GM21528 (cell line): ENCODE measurements at regions not wholly inside any gene's neighbourhood (a gene's known extent, or its start where the extent isn't known, plus 50 kb on each side); places are given as distances from the start of the nearest gene placed in this dataset.
"Not testable (repeated sequence)": the region's sequence is repeated elsewhere in the genome, so short reads cannot be mapped to it uniquely, and the experiment has no call there.

Experiments used
- ATAC-seq: cut with Tn5 transposase; IDR thresholded peaks from one replicate; pipeline ENCODE4 v1.9.1; 2021; ENCODE audit warnings: mild to moderate bottlenecking, moderate library complexity; ENCODE audit not compliant: unreplicated experiment, low FRiP score

GRCh38 chr16:9141813-9142212 is 50.4 kb downstream of the HAPSTR1 start:
- ATAC-seq, result no peak

DNA sequence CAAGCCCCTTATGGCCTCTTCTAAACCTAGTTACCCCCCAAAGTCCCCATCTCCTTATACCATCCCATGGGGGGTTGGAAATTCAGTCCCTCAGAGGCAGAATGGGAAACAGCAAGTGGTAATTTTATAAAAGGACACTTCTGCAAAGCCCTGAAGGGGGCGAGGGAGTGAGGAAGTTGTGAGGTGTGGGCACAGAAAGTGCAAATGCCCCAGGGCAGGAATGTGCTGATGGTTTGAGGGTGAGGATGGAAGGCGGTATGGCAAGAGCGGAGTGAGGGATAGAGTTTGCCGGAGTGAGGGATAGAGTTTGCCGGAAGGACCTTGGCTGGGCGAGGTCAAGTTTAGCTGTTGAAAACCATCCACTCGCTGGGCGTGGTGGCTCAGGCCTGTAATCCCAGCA is 52.7 kb downstream of the HAPSTR1 start:
- no peak for ATAC-seq

DNA sequence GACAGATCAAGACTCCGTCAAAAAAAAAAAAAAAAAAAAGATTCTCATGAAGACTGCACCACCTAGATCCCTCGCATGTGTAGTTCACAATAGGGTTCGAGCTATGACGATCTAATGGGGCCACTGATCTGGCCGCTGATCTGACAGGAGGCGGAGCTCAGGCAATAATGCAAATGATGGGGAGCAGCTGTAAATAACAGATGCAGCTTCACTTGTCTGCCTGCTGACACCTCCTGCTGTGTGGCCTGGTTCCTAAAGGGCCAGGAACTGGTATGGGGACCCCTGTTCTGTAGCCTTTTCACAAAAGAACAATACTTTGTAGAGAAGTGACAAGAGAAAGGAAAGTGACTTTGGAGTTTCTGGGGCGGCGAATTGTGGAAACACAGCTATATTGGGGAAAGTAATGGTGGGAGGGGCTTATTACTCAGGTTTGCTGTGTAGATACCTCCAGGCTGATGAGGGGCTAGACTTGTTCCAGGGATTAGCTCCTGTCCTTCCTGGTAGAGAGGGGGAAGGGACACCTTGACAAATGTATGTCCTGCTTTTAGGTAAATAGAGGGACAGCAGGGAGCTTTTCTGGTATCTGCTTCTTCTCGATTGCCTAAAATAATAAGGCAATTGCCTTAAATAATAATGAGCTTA is 57.1 kb downstream of the HAPSTR1 start:
- ATAC-seq, result no peak

GRCh38 chr16:9151074-9151473 is 59.6 kb downstream of the HAPSTR1 start:
- ATAC-seq, result no peak

DNA sequence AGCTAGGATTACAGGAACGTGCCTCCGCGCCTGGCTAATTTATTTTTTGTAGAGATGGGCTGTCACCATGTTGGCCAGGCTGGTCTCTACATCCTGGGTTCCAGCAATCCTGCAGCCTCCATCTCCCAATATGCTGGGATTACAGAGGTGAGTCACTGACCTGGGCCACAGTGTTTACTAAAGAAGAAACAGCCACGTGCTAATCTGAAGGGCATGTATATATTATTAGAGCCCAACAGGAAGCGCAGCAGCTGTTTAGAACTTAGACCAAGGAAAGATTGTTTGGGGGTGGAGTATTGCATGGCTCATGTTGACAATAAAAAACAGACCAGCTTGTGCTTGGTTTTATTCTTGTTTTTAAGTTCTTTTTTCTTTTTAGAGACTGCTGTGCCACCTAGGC is 60.2 kb downstream of the HAPSTR1 start:
- ATAC-seq, result no peak

DNA sequence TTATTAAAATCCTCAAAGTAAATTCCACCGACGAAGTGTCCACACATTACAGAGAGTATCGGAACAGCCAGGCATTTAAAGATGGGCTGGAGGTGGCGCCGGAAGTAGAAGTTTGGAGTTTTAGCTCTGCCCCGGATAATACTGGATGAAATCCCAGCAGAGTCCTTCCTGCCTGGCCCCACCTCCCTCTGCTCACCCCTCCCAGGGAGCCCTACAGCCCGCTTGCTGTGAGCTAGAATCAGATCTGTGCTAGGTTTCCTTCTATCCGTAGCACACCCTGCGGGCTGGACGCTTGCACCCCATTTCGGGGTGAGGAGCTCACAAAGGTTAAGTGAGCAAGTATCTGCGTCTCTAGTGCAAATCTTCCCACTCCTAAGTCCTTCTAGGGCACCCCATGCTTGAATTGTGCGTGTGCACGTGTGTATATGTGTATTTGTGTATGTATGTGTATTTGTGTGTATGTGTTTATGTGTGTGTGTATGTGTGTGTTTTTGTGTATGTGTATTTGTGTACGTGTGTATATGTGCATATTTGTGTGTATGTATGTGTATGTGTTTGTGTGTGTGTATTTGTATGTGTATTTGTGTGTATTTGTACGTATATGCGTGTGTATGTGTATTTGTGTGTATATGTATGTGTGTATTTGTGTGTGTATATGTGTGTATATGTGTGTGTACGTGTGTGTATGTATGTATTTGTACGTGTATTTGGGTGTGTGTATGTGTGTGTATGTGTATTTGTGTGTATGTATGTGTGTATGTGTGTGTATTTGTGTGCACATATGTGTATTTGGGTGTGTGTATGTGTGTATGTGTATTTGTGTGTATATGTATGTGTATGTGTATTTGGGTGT is 61.4 kb downstream of the HAPSTR1 start:
- ATAC-seq, result no peak

- no peak for ATAC-seq
Observed at GRCh38 chr16:9153502-9153864, 62.0 kb downstream of the HAPSTR1 start.

DNA sequence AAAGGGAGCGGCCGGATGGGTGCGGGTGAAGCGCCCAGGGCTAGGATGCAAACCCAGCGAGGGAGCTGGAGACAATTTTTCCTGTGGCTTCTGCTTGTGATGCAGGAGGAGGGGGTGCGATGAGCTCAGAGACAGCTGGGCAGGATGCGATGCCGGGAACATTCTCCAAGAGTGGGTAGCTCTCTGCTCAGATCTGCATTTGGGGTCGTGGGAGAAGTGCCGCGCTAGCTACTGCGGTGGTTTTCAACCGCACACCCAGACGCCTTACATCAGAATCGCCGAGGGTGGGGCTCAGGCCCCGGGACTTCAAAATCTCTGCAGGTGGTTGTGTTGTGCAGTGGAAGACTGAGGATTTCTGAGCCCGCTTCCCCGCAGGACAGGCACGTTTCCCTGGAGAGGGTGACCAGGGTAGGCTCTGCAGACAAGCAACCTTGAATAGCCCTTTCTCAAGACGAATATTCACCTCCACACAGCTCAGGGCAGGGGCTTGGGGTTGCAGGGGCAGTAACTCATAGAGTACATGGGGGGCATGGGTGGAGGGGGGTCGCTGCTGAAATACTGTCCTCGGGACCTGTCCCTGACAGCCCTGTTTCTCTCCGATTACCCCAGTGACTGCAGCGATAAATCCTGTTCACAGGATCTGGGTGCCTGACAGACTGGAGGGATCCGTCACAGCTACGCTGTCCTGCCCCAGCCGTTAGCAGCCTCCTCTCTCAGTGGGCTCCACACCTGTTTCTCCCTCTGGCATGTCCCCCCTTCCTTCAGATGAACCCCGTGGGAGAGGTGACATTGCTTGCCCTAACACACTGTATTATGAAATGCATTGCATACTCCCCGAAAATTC is 63.3 kb downstream of the HAPSTR1 start:
- ATAC-seq, result no peak

DNA sequence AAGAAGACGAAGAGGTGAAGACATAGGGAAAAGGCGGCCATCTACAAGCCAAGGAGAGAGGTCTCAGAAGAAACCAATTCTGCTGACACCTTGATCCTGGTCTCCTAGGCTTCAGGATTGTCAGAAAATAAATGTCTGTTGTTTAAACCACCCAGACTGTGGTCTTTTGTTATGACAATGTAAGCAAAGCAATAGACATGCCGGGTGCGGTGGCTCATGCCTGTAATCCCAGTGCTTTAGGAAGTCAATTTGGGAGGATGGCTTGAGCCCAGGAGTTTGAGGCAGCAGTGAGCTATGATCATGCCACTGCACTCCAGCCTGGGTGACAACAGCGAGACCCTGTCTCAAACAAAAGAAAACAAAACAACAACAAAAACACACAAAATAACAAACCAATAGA is 64.4 kb downstream of the HAPSTR1 start:
- no peak for ATAC-seq

DNA sequence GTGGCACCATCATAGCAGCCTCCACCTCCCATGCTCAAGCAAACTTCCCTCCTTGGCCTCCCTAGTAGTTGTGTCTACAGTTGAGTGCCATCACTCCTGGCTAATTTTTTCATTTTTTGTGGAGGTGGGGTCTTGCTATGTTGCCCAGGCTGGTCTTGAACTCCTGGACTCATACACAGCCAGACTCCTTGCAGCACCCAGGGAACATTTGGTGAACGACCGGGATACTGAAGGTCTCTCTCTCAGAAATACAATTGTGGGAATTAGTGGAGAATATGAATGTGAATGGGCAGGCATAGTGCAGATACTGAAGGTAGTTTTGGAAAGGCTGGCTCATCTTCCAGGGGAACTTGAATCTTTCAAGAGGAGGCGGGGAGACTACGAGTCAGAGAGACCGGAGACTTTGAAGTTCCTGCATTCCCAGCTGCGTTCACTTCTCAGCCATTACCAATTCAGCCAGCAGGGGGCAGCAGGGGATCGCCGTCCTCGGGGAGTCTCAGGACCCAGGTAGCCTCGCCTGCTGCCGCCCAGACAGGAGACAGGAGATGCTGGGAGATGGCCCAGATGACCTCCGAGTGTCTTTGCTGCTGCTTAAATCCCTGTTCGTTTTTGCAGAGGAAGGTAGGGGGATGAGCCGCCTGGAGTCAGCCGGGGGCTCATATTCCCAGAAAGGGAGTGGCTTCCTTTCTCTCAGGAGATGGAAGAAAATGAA is 68.6 kb downstream of the HAPSTR1 start:
- peak; percentile 73 for ATAC-seq

DNA sequence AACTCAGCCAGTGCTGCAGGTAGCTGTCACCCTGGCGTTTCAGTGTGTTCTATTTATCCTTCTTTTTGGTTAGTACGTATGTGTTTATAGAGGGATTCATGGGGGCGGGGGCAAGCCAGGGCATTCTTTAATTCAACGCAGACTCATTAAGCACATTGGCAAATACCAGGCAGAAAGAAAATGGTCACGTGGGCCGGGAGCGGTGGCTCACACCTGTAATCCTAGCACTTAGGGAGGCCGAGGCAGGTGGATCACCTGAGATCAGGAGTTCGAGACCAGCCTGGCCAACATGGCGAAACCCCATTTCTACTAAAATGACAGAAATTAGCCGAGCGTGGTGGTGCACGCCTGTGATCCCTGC is 69.1 kb downstream of the HAPSTR1 start:
- no peak for ATAC-seq

- no peak for ATAC-seq
Observed at GRCh38 chr16:9165681-9166080, 74.2 kb downstream of the HAPSTR1 start.

GRCh38 chr16:9166326-9166993 is 75.0 kb downstream of the HAPSTR1 start:
- not testable (repeated sequence) for ATAC-seq

GRCh38 chr16:9169094-9169493 is 77.7 kb downstream of the HAPSTR1 start:
- no peak for ATAC-seq

GRCh38 chr16:9170470-9170869 is 79.0 kb downstream of the HAPSTR1 start:
- ATAC-seq, result no peak

GRCh38 chr16:9176547-9177418 is 85.3 kb downstream of the HAPSTR1 start:
- ATAC-seq, result no peak

DNA sequence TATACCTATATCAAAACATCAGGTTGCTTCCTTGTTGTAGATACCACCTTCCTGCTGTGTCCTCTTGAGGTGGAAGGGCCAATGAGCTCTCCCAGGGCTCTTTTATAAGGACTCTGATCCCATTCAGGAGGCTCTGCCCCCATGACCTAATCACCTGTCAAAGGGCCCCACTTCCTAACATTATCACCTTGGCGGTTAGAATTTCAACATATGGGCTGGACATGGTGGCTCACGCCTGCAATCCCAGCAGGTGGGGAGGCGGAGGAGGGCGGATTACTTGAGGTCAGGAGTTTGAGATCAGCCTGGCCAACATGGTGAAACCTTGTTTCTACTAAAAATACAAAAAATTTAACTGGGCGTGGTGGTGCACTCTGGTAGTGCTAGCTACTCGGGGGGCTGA is 86.4 kb downstream of the HAPSTR1 start:
- ATAC-seq, result no peak

DNA sequence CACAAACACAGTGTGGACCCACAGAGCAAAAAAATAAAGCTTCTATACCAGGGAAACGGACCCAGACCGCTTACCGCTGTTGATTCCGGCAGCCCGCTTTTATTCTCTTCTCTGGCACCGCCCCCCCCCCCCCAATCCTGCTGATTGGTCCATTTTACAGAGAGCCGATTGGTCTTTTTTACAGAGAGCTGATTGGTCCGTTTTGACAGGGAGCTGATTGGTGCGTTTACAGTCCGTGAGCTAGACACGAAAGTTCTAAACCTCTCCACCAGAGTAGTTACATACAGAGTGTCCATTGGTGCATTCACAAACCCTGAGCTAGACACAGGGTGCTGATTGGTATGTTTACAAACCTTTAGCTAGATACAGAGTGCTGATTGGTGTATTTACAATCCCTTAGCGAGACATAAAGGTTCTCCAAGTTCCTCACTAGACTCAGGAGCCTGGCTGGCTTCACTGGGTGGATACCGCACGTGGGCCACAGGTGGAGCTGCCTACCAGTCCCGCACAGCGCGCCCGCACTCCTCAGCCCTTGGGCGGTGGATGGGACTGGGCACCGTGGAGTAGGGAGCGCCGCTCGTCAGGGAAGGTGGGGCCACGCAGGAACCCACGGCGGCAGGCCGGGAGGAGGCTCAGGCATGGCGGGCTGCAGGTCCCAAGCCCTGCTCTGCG is 92.4 kb downstream of the HAPSTR1 start:
- no peak for ATAC-seq

GRCh38 chr16:9184354-9184690 is 92.9 kb downstream of the HAPSTR1 start:
- ATAC-seq, result no peak
